DMS114 treated with DMSO at 0.1 percent for 48 hours (cell line): ENCODE measurements at regions not wholly inside any gene's neighbourhood (a gene's known extent, or its start where the extent isn't known, plus 50 kb on each side); places are given as distances from the start of the nearest gene placed in this dataset.

Source experiments
- DNase-seq: peaks from one replicate; lab custom pipeline; 2025; ENCODE audit not compliant: unreplicated experiment; lab: John Stamatoyannopoulos, UW

- DNase-seq: no peak
Measured at GRCh38 chr4:43243433-43244116, 351.1 kb downstream of the GRXCR1 start.

DNA sequence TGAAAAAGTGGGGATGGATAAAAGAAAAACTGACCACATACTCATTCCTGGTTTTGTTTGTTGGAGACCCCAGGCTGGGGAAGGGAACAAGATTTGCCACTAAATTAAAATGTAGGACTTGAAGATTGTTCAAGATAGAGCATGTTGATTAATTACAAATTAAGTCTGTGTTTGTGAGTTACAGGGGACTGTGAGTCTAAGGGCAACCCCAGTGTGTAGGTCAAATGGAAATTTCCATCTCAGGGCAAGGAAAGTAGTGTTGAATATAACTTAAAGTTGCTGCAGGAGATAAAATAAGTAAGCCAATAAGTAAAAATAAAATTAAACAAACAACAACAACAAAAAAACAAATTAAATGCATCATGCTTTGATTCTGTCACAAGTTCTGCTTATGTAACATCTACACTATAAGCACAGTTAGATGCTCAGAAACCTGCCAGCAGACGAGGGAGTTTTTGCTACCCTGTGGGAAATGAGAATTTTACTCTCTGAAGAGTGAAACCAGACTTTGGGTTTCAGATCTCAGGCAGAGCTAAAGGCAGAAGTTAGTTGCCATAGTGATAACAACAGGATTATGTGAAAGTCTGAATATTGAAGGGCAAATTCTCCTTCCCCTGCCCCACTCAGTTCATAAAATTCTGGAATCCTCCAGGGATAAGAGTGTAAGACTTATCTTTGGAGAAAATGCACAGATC, 352.3 kb downstream of the GRXCR1 start:
- DNase-seq: no peak

DNA sequence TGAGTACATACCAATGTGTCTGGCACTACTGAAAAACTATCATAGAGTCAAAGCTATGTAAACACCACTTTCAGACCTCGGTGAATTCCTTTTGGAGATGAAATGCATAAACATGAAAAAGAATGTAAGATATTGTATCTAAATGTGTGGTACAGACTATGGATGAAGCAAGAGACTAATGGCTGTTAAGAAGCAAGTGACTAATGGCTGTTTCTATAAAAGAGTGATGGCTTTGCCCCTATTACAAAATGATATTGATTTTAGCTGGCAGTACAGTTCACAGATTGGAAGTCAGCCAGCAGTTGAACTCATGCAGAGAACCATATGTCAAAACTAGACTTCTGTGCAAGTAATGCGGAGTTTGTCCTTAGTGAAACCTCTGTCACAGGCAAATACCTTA, 359.3 kb downstream of the GRXCR1 start:
- no peak for DNase-seq

- DNase-seq: no peak
Measured at GRCh38 chr4:43253541-43253940, 361.0 kb downstream of the GRXCR1 start.

GRCh38 chr4:43264730-43265129, 372.2 kb downstream of the GRXCR1 start:
- no peak for DNase-seq

GRCh38 chr4:43271946-43272345, 379.4 kb downstream of the GRXCR1 start:
- no peak for DNase-seq

DNA sequence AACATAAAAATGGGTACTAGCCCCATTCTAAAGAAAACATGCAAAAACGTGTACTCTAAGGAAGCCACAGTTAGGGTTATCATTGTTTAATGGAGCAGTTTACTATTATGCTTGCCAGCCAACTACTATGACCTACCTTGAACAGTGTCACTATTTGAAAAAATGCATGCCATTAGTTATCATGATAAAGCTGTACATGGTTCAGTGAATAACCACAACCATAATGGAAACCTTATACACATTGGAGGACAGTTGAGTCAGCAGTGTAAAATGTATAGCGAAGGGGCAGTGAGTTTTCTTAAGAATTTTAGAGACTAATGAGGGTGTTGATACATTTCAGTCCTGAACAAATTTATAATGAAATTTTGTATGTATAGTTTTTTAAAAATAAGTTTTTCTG, 381.9 kb downstream of the GRXCR1 start:
- no peak for DNase-seq

- DNase-seq: no peak
Measured at GRCh38 chr4:43275779-43276178, 383.3 kb downstream of the GRXCR1 start.

- no peak for DNase-seq
Measured at GRCh38 chr4:43276321-43276720, 383.8 kb downstream of the GRXCR1 start.

- DNase-seq: no peak
Measured at GRCh38 chr4:43277003-43277402, 384.5 kb downstream of the GRXCR1 start.

DNA sequence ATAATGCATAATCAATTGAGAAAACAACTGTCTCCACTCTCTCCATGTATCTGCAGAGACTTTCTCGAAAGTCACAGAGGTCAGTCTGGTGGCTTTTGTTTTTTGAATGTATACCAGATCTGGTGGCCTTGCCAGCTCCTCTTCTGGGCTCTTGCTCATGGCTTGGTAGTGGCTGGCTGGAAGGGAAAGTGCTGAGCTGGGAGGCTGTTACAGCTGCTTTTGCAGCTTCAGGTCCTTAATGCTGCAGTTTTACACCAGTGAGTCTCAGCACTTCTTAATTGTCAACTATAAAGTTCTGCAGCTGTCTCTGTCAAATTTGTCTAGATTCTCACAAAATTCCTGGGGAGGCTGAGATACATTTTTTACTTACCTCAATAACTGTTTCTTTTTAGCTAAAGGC, 390.0 kb downstream of the GRXCR1 start:
- DNase-seq: no peak

DNA sequence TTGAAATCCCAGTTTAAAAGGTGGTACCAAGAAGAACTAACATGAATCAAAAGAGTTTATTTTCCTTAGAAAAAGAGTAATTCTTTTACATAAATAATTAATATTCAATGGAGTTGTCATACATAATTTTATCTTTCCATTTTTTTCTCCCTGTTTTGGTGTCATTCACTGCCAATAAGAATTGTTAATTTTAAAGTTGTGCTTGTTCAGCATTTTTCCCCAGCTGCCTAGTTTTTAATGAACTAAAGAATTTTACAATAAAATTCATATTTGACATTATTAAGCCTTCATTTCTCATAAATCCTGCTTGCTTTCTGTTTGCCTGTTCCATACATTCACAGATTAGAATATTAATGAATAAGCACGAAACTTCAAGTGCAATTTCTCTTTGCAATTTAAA, 393.6 kb downstream of the GRXCR1 start:
- DNase-seq: no peak

GRCh38 chr4:43296946-43297528, 404.5 kb downstream of the GRXCR1 start:
- DNase-seq: no peak

GRCh38 chr4:43316813-43317212, 424.3 kb downstream of the GRXCR1 start:
- no peak for DNase-seq

GRCh38 chr4:43325220-43325967, 432.9 kb downstream of the GRXCR1 start:
- DNase-seq: no peak

GRCh38 chr4:43330288-43330687, 437.8 kb downstream of the GRXCR1 start:
- DNase-seq: no peak

DNA sequence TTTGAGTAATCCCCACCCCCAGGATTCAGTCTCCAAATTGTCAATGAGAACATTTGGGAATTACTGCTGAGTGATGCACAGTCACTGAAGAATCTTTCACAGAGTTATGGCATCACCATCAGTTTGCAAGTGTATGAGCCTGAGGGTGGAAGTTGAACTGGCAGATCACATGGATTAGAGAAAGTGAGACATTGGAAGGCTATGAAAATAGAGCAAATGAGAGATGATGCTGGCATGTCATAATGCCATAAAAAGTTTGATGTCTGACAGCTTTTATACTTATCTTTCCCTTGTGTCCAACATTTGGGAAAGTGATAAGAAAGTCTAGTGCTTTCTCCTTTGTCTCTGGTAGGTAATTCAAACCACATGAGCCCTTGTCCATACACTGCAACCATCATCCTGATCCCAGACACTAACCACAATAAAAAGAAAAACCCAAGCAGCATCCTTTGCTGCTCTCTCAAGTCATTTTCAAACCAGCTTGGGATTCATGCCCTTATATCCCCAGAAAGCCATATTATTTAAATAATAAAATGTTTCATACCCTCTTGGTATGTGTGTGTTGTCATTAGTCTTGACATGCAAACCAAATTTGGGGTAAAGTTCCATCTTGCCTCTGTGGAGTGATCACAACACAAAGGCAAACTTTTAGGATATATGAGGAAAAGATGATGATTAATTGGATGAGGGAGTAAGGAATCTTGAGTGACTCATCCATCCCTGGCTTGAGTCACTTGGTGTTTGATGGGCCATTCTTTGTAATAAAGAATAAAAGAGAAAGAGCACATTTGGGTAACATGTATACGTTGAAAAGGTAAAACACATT, 438.9 kb downstream of the GRXCR1 start:
- DNase-seq: no peak

- DNase-seq: no peak
Measured at GRCh38 chr4:43332052-43332425, 439.5 kb downstream of the GRXCR1 start.

DNA sequence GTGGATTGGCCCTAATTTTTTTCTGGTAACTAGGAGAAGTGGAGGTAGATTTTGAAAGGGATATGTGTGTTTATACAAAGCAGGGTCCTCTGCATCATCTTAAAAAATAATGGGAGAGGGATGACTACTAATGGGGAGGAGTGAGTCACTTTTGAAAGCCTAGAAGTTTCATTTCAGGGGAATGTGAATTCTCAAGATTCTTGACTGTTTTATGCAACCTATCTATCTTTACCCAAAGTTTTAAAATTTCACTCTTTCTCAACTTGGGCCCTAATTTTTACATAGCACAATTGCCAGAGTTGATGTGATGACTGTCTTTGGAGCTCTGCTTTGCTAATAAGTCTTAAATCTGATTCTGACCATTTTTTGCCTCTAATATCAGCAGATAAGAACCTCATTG, 445.2 kb downstream of the GRXCR1 start:
- no peak for DNase-seq

- no peak for DNase-seq
Measured at GRCh38 chr4:43339435-43339834, 446.9 kb downstream of the GRXCR1 start.

GRCh38 chr4:43341741-43342140, 449.2 kb downstream of the GRXCR1 start:
- no peak for DNase-seq
